ENCODE measurements at regions not wholly inside any gene's neighbourhood (a gene's known extent, or its start where the extent isn't known, plus 50 kb on each side); places are given as distances from the start of the nearest gene placed in this dataset.
A peak's percentile ranks its signal among the peaks of the same experiment; 100 is the strongest.

GRCh38 chr11:44670794-44671193 lies 56.0 kb upstream of the TSPAN18 start:
- no peak for DNase-seq

GRCh38 chr11:44671234-44671633 lies 55.5 kb upstream of the TSPAN18 start:
- no peak for DNase-seq

GRCh38 chr11:44673688-44674087 lies 53.1 kb upstream of the TSPAN18 start:
- DNase-seq = peak; percentile 91 to 94

- peak in 1 of 2 experiments; percentile 28 for DNase-seq
Observed at GRCh38 chr11:44674809-44675208, 52.0 kb upstream of the TSPAN18 start.

GRCh38 chr11:44675906-44676305 lies 50.9 kb upstream of the TSPAN18 start:
- DNase-seq = no peak

All from NCI-H524 (cell line).